HG02678 (cell line): ENCODE measurements at regions not wholly inside any gene's neighbourhood (a gene's known extent, or its start where the extent isn't known, plus 50 kb on each side); places are given as distances from the start of the nearest gene placed in this dataset.
"Not testable (repeated sequence)": the region's sequence is repeated elsewhere in the genome, so short reads cannot be mapped to it uniquely, and the experiment has no call there.

Experiments used
- ATAC-seq: cut with Tn5 transposase; IDR thresholded peaks from one replicate; pipeline ENCODE4 v1.9.1; 2021; ENCODE audit warnings: mild to moderate bottlenecking, moderate library complexity; ENCODE audit not compliant: unreplicated experiment

DNA sequence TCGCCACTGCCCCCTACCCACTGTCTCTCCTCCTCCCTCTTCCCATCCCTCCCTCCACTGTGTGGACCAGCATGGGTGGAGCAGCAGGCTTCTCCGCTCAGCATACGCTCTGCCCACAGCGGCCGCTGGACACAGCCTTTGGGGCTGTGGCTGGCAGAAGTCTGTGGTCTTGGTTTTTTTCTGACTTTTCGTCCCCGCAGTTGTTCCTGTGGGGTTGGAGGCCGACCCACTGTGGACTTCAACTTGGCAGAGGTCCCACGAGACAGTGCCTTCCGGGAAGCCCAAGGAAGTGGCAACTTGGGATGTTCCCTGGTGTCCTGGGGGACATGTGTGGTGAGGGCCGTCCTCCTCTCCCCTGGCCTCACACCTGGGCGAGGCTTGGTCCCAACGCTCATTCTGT lies 162.5 kb upstream of the C1orf174 start:
- ATAC-seq, result no peak

DNA sequence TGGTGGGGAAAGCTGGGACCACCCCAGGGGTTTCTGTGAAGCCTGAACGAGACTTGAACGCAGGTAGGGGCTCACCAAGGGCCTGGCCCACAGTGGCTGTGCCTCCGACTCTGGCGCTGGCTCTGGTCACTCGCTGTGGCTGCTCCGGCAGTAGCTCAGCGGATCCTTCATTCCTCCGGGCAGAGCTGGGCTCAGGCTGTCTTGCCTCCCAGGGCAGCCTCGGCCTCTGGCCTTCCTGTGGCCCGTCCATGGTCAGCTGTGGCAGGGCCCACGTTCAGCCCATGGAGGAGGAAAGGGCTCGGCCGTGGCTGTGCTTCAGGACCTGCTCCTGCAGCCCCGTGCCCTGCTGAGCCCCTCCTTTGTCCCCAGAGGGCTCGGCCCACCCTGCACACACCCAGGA lies 162.9 kb upstream of the C1orf174 start:
- ATAC-seq, result no peak

DNA sequence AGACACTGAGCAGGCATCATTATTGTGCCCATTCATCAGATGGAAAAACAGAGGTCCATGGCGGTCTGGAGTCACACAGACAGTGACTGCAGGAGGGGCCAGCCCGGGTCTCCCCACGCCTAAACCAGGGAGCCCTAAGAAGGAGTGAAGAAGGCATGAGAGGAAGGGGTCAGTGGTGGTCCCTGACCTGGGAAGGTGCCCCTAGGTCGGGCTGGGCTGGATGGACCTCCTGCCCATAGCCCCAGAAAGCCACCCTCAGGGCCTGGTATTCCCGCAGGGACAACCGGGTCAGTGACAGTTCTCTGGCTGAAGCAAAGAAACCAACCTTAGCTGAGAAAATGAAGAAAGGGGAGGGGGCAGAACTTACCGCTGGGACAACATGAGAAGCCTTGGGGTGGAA lies 163.4 kb upstream of the C1orf174 start:
- no peak for ATAC-seq

DNA sequence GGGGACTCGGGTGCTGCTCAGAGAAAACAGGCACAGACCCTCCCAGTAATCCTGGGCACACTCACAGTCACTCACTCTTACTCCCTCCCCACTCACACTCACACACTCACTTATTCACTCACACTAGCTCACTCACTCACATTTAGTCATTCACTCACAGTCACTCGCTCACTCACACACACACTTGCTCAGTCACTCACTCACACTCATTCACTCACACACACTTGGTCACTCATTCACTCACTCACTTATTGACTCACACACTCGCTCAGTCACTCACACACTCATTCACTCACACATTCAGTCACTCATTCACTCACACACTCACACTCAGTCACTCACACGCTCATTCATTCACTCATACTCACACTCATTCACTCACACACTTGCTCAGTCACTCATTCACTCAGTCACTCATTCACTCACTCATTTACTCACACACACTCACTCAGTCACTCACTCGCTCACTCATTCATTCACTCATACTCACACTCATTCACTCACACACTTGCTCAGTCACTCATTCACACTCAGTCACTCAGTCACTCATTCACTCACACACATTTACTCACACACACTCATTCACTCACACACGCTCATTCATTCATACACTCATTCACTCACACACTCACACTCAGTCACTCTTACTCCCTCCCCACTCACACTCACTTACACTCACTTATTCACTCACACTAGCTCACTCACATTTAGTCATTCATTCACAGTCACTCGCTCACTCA lies 164.2 kb upstream of the C1orf174 start:
- ATAC-seq, result no peak

- ATAC-seq, result no peak
Observed at GRCh38 chr1:4066860-4067599, 167.0 kb upstream of the C1orf174 start.

GRCh38 chr1:4068076-4068475 lies 168.0 kb upstream of the C1orf174 start:
- ATAC-seq, result no peak

DNA sequence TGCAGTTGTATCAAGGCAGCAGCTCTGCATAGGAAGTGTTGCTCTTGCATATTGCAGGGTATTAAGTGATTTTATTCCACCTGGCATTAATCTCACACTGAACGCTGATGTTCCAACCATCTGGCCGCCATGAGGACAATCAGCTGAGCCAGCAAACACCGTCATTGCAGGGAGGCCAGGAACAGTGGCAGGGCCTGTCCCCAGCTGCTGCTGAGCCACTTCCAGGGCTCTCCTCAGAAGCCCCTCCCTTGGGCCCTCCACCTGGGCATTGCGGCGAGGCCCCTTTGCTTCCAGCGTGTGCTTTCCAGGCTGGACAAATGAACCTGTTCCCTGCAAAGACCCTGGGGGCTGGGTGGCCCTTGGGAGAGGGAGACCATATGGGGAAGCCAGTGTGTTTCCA lies 171.6 kb upstream of the C1orf174 start:
- no peak for ATAC-seq

- ATAC-seq, result no peak
Observed at GRCh38 chr1:4072481-4073153, 172.5 kb upstream of the C1orf174 start.

- ATAC-seq, result no peak
Observed at GRCh38 chr1:4075436-4076225, 175.6 kb upstream of the C1orf174 start.

GRCh38 chr1:4076346-4076745 lies 176.3 kb upstream of the C1orf174 start:
- ATAC-seq, result no peak

DNA sequence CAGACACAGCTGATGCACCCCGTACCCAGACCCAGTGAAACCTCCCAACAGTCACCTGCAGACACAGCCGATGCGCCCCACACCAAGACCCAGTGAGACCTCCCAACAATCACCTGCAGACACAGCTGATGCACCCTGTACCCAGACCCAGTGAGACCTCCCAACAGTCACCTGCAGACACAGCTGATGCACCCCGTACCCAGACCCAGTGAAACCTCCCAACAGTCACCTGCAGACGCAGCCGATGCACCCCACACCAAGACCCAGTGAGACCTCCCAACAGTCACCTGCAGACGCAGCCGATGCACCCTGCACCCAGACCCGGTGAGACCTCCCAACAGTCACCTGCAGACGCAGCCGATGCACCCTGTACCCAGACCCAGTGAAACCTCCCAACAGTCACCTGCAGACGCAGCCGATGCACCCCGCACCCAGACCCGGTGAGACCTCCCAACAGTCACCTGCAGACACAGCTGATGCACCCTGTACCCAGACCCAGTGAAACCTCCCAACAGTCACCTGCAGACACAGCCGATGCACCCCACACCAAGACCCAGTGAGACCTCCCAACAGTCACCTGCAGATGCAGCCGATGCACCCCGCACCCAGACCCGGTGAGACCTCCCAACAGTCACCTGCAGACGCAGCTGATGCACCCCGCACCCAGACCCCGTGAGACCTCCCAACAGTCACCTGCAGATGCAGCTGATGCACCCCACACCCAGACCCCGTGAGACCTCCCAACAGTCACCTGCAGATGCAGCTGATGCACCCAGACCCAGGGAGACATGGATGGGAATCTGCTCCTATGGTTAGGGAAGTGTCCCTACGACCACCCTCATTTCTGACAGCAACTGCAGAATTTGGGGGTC lies 178.3 kb upstream of the C1orf174 start:
- ATAC-seq, result not testable (repeated sequence)

- no peak for ATAC-seq
Observed at GRCh38 chr1:4079815-4080214, 179.7 kb upstream of the C1orf174 start.

DNA sequence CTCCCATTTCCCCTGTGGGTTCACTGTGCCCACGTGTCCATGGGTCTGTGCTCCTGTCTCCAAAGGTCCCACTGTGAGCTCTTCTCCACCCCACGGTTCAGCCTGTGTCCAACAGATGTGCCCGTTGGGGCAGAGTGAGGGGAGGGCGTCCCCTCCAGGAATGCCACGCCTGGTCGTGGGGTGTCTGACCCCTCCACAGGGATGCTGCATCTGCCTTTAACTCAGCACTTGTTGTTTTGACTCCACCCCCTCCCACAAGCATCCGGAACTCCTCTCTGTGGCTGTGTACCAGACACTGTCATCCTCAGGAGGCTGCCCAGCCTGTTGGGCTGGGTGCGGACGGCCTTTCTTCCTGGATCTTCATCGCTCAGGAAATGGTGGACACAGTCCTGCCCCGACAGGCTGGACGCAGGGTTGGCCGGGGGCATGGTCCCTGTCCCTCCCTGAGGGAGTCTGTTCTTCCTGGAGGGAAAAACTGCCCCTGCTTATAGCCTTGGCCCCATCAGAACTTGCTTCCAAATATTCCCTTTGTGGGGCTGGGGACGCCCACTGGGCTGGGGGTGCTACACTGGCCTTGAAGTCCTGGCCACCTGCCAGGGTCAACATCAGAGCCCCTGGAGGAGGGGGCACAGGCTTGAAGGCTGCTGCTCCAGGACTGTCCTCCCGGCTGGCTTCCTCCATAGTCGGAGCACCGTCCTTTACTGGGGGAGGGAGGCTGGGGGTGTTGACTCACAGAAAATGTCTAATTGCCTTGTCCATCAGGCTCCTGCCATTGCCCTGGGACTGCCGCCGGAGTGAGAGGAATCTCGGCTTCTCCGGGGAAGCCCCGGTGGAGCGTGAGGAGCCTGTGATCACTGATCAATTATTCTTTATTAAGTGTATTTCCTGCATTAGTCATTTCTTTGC lies 182.0 kb upstream of the C1orf174 start:
- no peak for ATAC-seq

- ATAC-seq, result no peak
Observed at GRCh38 chr1:4083231-4084047, 183.4 kb upstream of the C1orf174 start.

DNA sequence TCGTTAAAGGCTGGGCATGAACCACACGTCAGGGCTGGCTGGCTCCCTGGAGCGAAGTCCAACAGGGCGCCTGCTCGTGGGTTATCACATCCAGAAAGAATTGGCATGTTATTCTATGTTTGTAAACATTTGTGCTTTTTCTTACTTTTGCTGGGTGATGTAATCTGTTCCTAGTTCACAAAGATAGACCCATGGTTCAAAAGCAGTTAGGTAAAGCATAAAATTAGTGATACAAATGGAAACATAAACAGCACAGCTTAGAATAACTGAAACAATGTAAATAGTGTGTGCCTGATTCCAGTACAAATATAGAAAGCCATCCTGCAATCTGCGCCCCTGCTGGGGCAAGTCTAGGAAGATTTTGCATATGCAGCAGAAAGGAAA lies 184.0 kb upstream of the C1orf174 start:
- no peak for ATAC-seq

GRCh38 chr1:4084446-4084845 lies 184.4 kb upstream of the C1orf174 start:
- no peak for ATAC-seq

DNA sequence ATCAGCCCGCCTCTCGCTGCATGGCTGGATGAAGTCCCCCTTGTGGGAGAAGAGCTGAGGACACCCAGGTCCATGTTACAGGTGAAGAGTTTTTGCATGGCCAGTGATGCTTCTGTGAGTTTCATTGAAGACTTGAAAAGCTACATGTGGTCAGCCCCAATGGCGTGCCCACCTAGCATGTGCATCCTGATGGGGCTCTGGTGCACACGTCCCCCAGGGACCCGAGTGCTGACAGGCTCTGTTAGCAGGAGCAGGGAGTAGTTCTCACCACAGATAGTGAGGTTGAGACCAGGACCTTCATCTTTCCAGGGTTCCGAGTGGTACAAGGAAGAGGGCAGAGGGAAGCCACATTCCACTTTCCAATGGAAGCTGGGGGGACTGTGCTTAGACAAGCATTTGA lies 184.8 kb upstream of the C1orf174 start:
- no peak for ATAC-seq

DNA sequence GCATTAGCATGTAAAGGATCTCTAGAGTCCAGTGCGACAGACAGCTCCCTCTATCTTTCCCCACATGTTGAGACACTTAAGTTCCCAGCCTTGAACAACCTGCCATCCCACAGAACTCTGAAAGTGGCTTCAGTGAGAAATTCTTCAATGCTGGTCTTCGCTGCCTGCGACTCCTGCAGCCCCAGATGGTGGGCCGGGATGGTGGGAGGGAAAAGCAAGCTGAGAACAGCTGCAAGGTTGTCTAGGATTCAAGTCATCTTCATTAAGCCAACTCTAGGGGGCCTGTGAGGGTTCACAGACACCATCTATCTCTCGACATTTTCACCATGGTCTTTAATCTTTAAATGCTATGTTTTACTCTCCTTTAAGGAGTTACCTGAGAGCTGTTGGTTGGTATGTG lies 185.5 kb upstream of the C1orf174 start:
- no peak for ATAC-seq
